Endothelial cell of umbilical vein (primary cell): ENCODE measurements at regions not wholly inside any gene's neighbourhood (a gene's known extent, or its start where the extent isn't known, plus 50 kb on each side); places are given as distances from the start of the nearest gene placed in this dataset.

Experiments
- BruUV-seq: library from RNA; stranded (reverse); fragments of 400-500 nt; replicated peaks from 2 replicates; lab custom pipeline; 2021; lab: Mats Ljungman, UMichigan
- CTCF ChIA-PET: fragments of 300-600, 350-600 bp; sonication (Branson Sonifier 250); formaldehyde crosslinking; loops from one replicate; lab custom pipeline; 2021; ENCODE audit warnings: antibody characterized with exemption, inconsistent platforms; lab: Charles Lee
- POLR2A ChIA-PET: fragments of 300-600, 350-600 bp; sonication (Branson Sonifier 250); formaldehyde crosslinking; loops from one replicate; lab custom pipeline; 2021; ENCODE audit warnings: antibody characterized with exemption, inconsistent platforms; lab: Charles Lee
- DNase-seq: peaks from one replicate; pipeline ENCODE4 v3.0.0-alpha.2; 2011; ENCODE audit warnings: low read depth, low spot score
- FAIRE-seq: peaks from 2 replicates; lab custom pipeline; 2011; peaks lifted over from hg19 to GRCh38; lab: Jason Lieb, UNC
- H2AFZ ChIP-seq: 2 replicates; pipeline ENCODE4 v1.6.0; 2012; ENCODE audit warnings: low read depth, low read length, control low read depth, inconsistent platforms
- H3K27ac ChIP-seq: 2 replicates; pipeline ENCODE4 v1.5.1; 2011; ENCODE audit warnings: low read depth, mild to moderate bottlenecking, control low read depth, low read length, moderate library complexity; ENCODE audit not compliant: insufficient read depth
- H3K27me3 ChIP-seq, 2 experiments: 2 replicates each; pipeline versions ENCODE4 v1.6.0 to v1.6.1; 2011; ENCODE audit warnings: low read length in 2 of 2, mixed read lengths in 1 of 2; ENCODE audit not compliant: control insufficient read depth in 2 of 2, insufficient read depth in 2 of 2
- H3K36me3 ChIP-seq, 2 experiments: 2 replicates in 1 of 2; 3 replicates in 1 of 2; pipeline ENCODE4 v1.5.1; 2011; ENCODE audit warnings: low read length in 2 of 2, mild to moderate bottlenecking in 1 of 2, moderate library complexity in 1 of 2; ENCODE audit not compliant: control insufficient read depth in 2 of 2, insufficient read depth in 2 of 2; ENCODE audit errors: extremely low read depth in 1 of 2
- H3K4me1 ChIP-seq: 3 replicates; pipeline ENCODE4 v1.5.1; 2011; ENCODE audit warnings: mild to moderate bottlenecking, low read length; ENCODE audit not compliant: control insufficient read depth, insufficient read depth; ENCODE audit errors: extremely low read depth
- H3K4me2 ChIP-seq: 2 replicates; pipeline ENCODE4 v1.6.1; 2011; ENCODE audit warnings: low read length, control low read depth, mixed read lengths; ENCODE audit not compliant: insufficient read depth
- H3K4me3 ChIP-seq, 3 experiments: fragments of 200-600 bp in 1 of 3; sonication (generic), shearing (Covaris generic) in 1 of 3; replicated peaks in 1 of 3; 2 replicates each; pipeline ENCODE4 v1.5.1; 2011 to 2016; ENCODE audit warnings: control low read depth in 3 of 3, low read length in 3 of 3, mild to moderate bottlenecking in 2 of 3, inconsistent platforms in 1 of 3, low read depth in 1 of 3, moderate library complexity in 1 of 3; ENCODE audit not compliant: insufficient read depth in 1 of 3
- H3K79me2 ChIP-seq: 2 replicates; pipeline ENCODE4 v1.6.0; 2012; ENCODE audit warnings: low read length, inconsistent platforms; ENCODE audit not compliant: control insufficient read depth, insufficient read depth
- H3K9ac ChIP-seq: replicated peaks from 2 replicates; pipeline ENCODE3; 2011; ENCODE audit warnings: low read length, control low read depth; ENCODE audit not compliant: insufficient read depth; ENCODE audit errors: extremely low read depth
- H3K9me1 ChIP-seq: replicated peaks from 3 replicates; pipeline ENCODE4 v1.6.0; 2011; ENCODE audit warnings: mild to moderate bottlenecking, low read length; ENCODE audit not compliant: control insufficient read depth, insufficient read depth; ENCODE audit errors: extremely low read depth
- H3K9me3 ChIP-seq: replicated peaks from 2 replicates; pipeline ENCODE4 v1.5.1; 2012; ENCODE audit warnings: low read length, inconsistent platforms; ENCODE audit not compliant: control insufficient read depth, insufficient read depth
- H4K20me1 ChIP-seq: replicated peaks from 2 replicates; pipeline ENCODE3; 2011; ENCODE audit warnings: mild to moderate bottlenecking, low read length; ENCODE audit not compliant: control insufficient read depth, insufficient read depth; ENCODE audit errors: extremely low read depth
- CTCF ChIP-seq, 2 donors: IDR thresholded peaks; 1 replicate in 1 of 2; 2 replicates in 1 of 2; pipeline ENCODE4 v1.5.1; 2011; ENCODE audit warnings: low read length in 2 of 2, mild to moderate bottlenecking in 2 of 2, moderate library complexity in 2 of 2, control low read depth in 1 of 2, inconsistent platforms in 1 of 2, low read depth in 1 of 2; ENCODE audit not compliant: insufficient read depth in 1 of 2; ENCODE audit errors: extremely low read depth in 1 of 2
- EZH2 ChIP-seq: IDR thresholded peaks from 2 replicates; pipeline ENCODE4 v1.6.1; 2012; ENCODE audit warnings: borderline replicate concordance, low read depth, mild to moderate bottlenecking, moderate library complexity, low read length, inconsistent platforms; ENCODE audit not compliant: severe bottlenecking
- FOS ChIP-seq: IDR thresholded peaks from 2 replicates; pipeline ENCODE4 v1.6.1; 2011; ENCODE audit warnings: mild to moderate bottlenecking, low read length, moderate library complexity, borderline replicate concordance; ENCODE audit not compliant: insufficient read depth
- GATA2 ChIP-seq: IDR thresholded peaks from 2 replicates; pipeline ENCODE4 v1.7.0; 2011; ENCODE audit warnings: low read depth, mild to moderate bottlenecking, moderate library complexity, mixed read lengths, low read length; ENCODE audit not compliant: insufficient read length, insufficient read depth
- JUN ChIP-seq: IDR thresholded peaks from 2 replicates; pipeline ENCODE4 v1.6.1; 2011; ENCODE audit warnings: borderline replicate concordance, low read depth; ENCODE audit not compliant: insufficient read length, insufficient read depth
- MAX ChIP-seq: IDR thresholded peaks from 2 replicates; pipeline ENCODE4 v1.6.1; 2011; ENCODE audit not compliant: insufficient read depth, insufficient read length
- MYC ChIP-seq: IDR thresholded peaks from one replicate; pipeline ENCODE4 v1.6.1; 2011; ENCODE audit warnings: mild to moderate bottlenecking, low read depth, low read length
- POLR2A ChIP-seq: IDR thresholded peaks from 2 replicates; pipeline ENCODE4 v1.6.1; 2012; ENCODE audit warnings: low read depth, mild to moderate bottlenecking, control low read depth, low read length
- POLR2AphosphoS5 ChIP-seq: IDR thresholded peaks from 2 replicates; pipeline ENCODE4 v1.6.1; 2012; ENCODE audit warnings: low read depth, mild to moderate bottlenecking, control low read depth, low read length, moderate library complexity; ENCODE audit not compliant: insufficient read depth
- dilution Hi-C: fragments of 300-500 bp; cut with MboI; formaldehyde crosslinking; loops from one replicate; pipeline ENCODE4 v1.15.0; 2019; ENCODE audit warnings: low sequenced_read_pairs; ENCODE audit not compliant: extremely low pct_ligation_motif_present
- intact Hi-C: fragments of 100-400 bp; cut with micrococcal nuclease; formaldehyde crosslinking; loops from one replicate; pipeline ENCODE4 v1.10.0; 2022

- Histone ChIP-seq H3K9ac (no peak overlapping the region), H3K79me2 (no peaks in the 10 kb centered on the region), H4K20me1 (no peaks in the 10 kb centered on the region), H3K27me3 (peaks cover 0 to 2% of the 10 kb centered on the region in 2 experiments), H3K4me1 (no peaks in the 10 kb centered on the region), H2AFZ (no peak overlapping the region), H3K27ac (no peak overlapping the region), H3K9me1 (no peaks in the 10 kb centered on the region), H3K4me2 (no peak overlapping the region), H3K4me3 (no peak overlapping the region), H3K9me3 (no peaks in the 10 kb centered on the region), H3K36me3 (no peaks in the 10 kb centered on the region)
- no TSS peak for BruUV-seq
- DNase-seq: no peak
- no peak for FAIRE-seq
- dilution Hi-C loops (no loop called here), intact Hi-C loops (no loop called here)
- CTCF ChIA-PET: no interaction called here
- POLR2A ChIA-PET: no interaction called here
- no peak for TF ChIP-seq POLR2A
- no peak for TF ChIP-seq CTCF (IDR thresholded peaks at IDR 0.05; ENCODE audit: extremely low read depth in 1 of 2, insufficient read depth in 1 of 2, low read depth in 1 of 2, low read length in 2 of 2)
- TF ChIP-seq JUN: no peak
- no peak for TF ChIP-seq EZH2
- TF ChIP-seq GATA2: no peak
- TF ChIP-seq MYC: no peak
Measured at GRCh38 chr4:147313108-147313507, 167.8 kb upstream of the EDNRA start.

- DNase-seq: no peak
- Histone ChIP-seq H3K9me1 (no peaks in the 10 kb centered on the region), H3K27ac (no peak overlapping the region), H3K9me3 (no peaks in the 10 kb centered on the region), H2AFZ (no peak overlapping the region), H3K36me3 (no peaks in the 10 kb centered on the region), H3K4me1 (no peaks in the 10 kb centered on the region), H3K79me2 (no peaks in the 10 kb centered on the region), H3K9ac (no peak overlapping the region), H4K20me1 (no peaks in the 10 kb centered on the region), H3K27me3 (peaks cover 1 to 2% of the 10 kb centered on the region in 2 experiments), H3K4me2 (no peak overlapping the region), H3K4me3 (no peak overlapping the region)
- ChIA-PET CTCF (interaction anchor here (1.0 to 2.5 kb wide), 3 partner anchors 10 to 18 kb away, joined by 3 to 7 read pairs (median 3); no protein-coding TSS in a partner anchor), POLR2A (no interaction called here)
- dilution Hi-C loops (no loop called here), intact Hi-C loops (no loop called here)
- no peak for FAIRE-seq
- BruUV-seq: no TSS peak
- TF ChIP-seq JUN: no peak
- no peak for TF ChIP-seq EZH2
- TF ChIP-seq MAX: no peak
- TF ChIP-seq MYC: no peak
- TF ChIP-seq FOS: no peak
- TF ChIP-seq POLR2A: no peak
- TF ChIP-seq GATA2: no peak
- no peak for TF ChIP-seq CTCF (IDR thresholded peaks at IDR 0.05; ENCODE audit: extremely low read depth in 1 of 2, insufficient read depth in 1 of 2, low read depth in 1 of 2, low read length in 2 of 2)
- no peak for TF ChIP-seq POLR2AphosphoS5
Measured at GRCh38 chr4:147318586-147318985, 162.3 kb upstream of the EDNRA start.
